DND-41 (cell line): ENCODE measurements at regions not wholly inside any gene's neighbourhood (a gene's known extent, or its start where the extent isn't known, plus 50 kb on each side); places are given as distances from the start of the nearest gene placed in this dataset.

Source experiments
- ATAC-seq: fragments of 200-7000 bp; cut with Tn5 transposase; 3 replicates; pipeline ENCODE4 v1.9.1; 2021; ENCODE audit warnings: low read depth; ENCODE audit not compliant: insufficient read depth
- DNase-seq: peaks from one replicate; pipeline ENCODE4 v3.0.0-alpha.2; 2020
- H2AFZ ChIP-seq: 2 replicates; pipeline ENCODE4 v1.6.0; 2012; ENCODE audit warnings: low read depth, low read length
- H3K27ac ChIP-seq: 2 replicates; pipeline ENCODE4 v1.5.1; 2012; ENCODE audit warnings: low read length, inconsistent platforms
- H3K27me3 ChIP-seq: fragments of 200-600 bp; sonication (generic); 2 replicates; pipeline ENCODE4 v1.6.0; 2012; ENCODE audit warnings: low read length, mild to moderate bottlenecking, inconsistent platforms; ENCODE audit not compliant: insufficient read depth, poor library complexity
- H3K36me3 ChIP-seq: 2 replicates; pipeline ENCODE4 v1.5.1; 2012; ENCODE audit warnings: low read length, inconsistent platforms; ENCODE audit not compliant: insufficient read depth
- H3K4me1 ChIP-seq: 2 replicates; pipeline ENCODE4 v1.5.1; 2012; ENCODE audit warnings: mild to moderate bottlenecking, low read length; ENCODE audit not compliant: insufficient read depth
- H3K4me2 ChIP-seq: 2 replicates; pipeline ENCODE4 v1.6.0; 2012; ENCODE audit warnings: mild to moderate bottlenecking, moderate library complexity, low read length, inconsistent platforms; ENCODE audit not compliant: insufficient read depth
- H3K4me3 ChIP-seq, 2 experiments: fragments of 200-600 bp in 1 of 2; shearing (Covaris generic) in 1 of 2; 2 replicates each; pipeline ENCODE4 v1.5.1; 2012 to 2016; ENCODE audit warnings: inconsistent platforms in 2 of 2, low read length in 2 of 2, mild to moderate bottlenecking in 2 of 2, low read depth in 1 of 2, moderate library complexity in 1 of 2
- H3K79me2 ChIP-seq: 2 replicates; pipeline ENCODE4 v1.6.0; 2012; ENCODE audit warnings: low read length, inconsistent platforms; ENCODE audit not compliant: insufficient read depth
- H3K9ac ChIP-seq: 2 replicates; pipeline ENCODE4 v1.6.0; 2012; ENCODE audit warnings: low read depth, mild to moderate bottlenecking, inconsistent platforms, low read length, moderate library complexity
- H3K9me3 ChIP-seq: 2 replicates; pipeline ENCODE4 v1.5.1; 2012; ENCODE audit warnings: low read length, moderate library complexity, mild to moderate bottlenecking, inconsistent platforms; ENCODE audit not compliant: insufficient read depth, severe bottlenecking
- H4K20me1 ChIP-seq: 2 replicates; pipeline ENCODE4 v1.6.0; 2012; ENCODE audit warnings: low read length; ENCODE audit not compliant: insufficient read depth
- EZH2 ChIP-seq: IDR thresholded peaks from 3 replicates; pipeline ENCODE4 v1.6.1; 2012; ENCODE audit warnings: borderline replicate concordance, low read depth, mild to moderate bottlenecking, moderate library complexity, low read length, inconsistent platforms; ENCODE audit not compliant: severe bottlenecking
- TF ChIP-seq, protein P1 (sequence below): IDR thresholded peaks from 2 replicates; pipeline ENCODE4 v1.5.1; 2012; ENCODE audit warnings: borderline replicate concordance, low read length, moderate library complexity, mild to moderate bottlenecking; ENCODE audit not compliant: poor library complexity, severe bottlenecking; ENCODE audit errors: extremely low read depth

DNA sequence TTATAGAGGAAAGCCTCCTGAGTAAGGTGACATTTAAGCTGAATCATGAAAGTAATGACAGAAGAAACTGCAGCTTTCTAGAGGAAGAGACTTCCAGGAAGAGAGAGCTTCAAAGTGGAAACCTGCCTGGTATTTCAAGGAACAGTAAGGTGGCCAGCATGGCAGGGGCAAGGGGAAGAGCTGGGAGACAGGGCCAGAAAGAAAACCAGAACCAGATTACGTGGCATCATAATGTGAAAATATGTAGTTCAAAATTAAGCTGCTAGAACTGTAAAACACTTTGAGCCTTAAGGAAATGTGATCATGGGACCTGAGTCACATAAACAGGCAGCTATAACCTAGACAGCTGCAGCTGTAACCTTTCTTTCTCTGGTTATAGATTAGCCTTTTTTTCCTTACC lies 238.0 kb upstream of the FOXK1 start:
- Histone ChIP-seq H3K79me2 (no peaks in the 10 kb centered on the region), H3K27ac (no peak overlapping the region), H4K20me1 (no peaks in the 10 kb centered on the region), H3K27me3 (no peaks in the 10 kb centered on the region), H3K4me3 (no peak overlapping the region), H3K4me2 (no peak overlapping the region), H2AFZ (no peak overlapping the region), H3K9me3 (peaks cover 4% of the 10 kb centered on the region), H3K9ac (no peak overlapping the region), H3K36me3 (no peaks in the 10 kb centered on the region), H3K4me1 (no peaks in the 10 kb centered on the region)
- TF ChIP-seq EZH2, result no peak
- TF ChIP-seq, protein P1, sequence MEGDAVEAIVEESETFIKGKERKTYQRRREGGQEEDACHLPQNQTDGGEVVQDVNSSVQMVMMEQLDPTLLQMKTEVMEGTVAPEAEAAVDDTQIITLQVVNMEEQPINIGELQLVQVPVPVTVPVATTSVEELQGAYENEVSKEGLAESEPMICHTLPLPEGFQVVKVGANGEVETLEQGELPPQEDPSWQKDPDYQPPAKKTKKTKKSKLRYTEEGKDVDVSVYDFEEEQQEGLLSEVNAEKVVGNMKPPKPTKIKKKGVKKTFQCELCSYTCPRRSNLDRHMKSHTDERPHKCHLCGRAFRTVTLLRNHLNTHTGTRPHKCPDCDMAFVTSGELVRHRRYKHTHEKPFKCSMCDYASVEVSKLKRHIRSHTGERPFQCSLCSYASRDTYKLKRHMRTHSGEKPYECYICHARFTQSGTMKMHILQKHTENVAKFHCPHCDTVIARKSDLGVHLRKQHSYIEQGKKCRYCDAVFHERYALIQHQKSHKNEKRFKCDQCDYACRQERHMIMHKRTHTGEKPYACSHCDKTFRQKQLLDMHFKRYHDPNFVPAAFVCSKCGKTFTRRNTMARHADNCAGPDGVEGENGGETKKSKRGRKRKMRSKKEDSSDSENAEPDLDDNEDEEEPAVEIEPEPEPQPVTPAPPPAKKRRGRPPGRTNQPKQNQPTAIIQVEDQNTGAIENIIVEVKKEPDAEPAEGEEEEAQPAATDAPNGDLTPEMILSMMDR, result no peak
- DNase-seq (no peak), ATAC-seq (no peak)

DNA sequence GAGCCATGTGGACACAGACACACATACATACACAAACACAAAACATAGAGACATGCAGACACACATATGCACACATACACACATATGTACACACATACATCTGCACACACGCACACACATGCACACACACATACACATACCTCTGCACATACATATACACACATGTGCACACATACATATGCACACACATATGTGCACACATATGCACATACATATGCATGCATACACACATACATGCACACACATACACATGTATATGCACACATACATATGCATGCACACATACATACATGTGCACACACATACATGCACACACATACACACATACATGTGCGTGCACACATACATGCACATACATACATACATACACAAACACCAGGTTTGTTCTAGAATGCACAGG lies 236.3 kb upstream of the FOXK1 start:
- no peaks in the 10 kb centered on the region for H3K4me1 ChIP-seq
- H3K9me3 ChIP-seq, result peaks cover 4% of the 10 kb centered on the region
- no peak overlapping the region for H3K27ac ChIP-seq
- H3K4me3 ChIP-seq, result no peak overlapping the region
- no peaks in the 10 kb centered on the region for H3K79me2 ChIP-seq
- no peak for TF ChIP-seq EZH2
- TF ChIP-seq, protein P1, result no peak
- ATAC-seq, result no peak
- H4K20me1 ChIP-seq, result no peaks in the 10 kb centered on the region
- no peak for DNase-seq
- no peaks in the 10 kb centered on the region for H3K27me3 ChIP-seq
- H3K4me2 ChIP-seq, result no peak overlapping the region
- H3K36me3 ChIP-seq, result no peaks in the 10 kb centered on the region
- no peak overlapping the region for H3K9ac ChIP-seq
- no peak overlapping the region for H2AFZ ChIP-seq

DNA sequence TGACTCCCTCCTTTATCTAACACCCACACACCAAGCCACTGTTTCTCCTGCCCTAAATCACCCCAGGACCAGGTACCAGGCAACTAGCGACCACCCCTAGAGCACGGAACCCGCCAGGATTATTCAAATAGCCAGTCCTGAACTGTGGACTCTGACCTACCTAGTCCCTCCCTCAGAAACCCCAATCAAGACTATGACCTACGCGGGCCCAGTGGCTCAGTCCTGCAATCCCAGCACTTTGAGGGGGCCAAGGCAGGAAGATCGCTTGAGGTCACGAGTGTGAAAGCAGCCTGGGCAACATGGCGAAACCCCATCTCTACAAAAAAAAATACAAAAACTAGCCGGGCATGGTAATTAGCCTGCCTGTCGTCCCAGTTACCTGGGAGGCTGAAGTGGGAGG lies 232.8 kb upstream of the FOXK1 start:
- Histone ChIP-seq H3K79me2 (no peaks in the 10 kb centered on the region), H3K36me3 (no peaks in the 10 kb centered on the region), H3K27me3 (no peaks in the 10 kb centered on the region), H3K4me2 (no peak overlapping the region), H2AFZ (no peak overlapping the region), H3K9me3 (no peaks in the 10 kb centered on the region), H3K9ac (no peak overlapping the region), H3K4me3 (no peak overlapping the region), H3K4me1 (no peaks in the 10 kb centered on the region), H3K27ac (no peak overlapping the region), H4K20me1 (no peaks in the 10 kb centered on the region)
- ATAC-seq (no peak), DNase-seq (no peak)
- TF ChIP-seq, protein P1, result no peak
- TF ChIP-seq EZH2, result no peak

DNA sequence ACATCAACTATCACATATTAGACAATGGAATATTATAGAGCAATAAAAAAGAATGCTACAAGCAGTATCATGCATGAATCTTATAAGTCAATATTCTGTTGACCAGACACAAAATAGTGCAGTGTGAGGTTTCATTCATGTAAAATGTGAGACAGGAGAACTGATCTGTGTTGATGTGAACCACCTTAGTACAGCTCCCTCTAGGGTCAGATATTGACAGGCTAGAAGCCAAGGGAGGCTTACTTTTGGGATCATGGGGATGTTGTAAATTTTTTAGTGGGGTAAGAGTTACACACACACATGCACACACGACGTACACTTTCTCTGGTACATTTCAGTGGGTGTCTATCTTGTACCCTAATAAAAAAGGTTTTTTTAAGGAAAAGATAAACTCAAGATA lies 231.6 kb upstream of the FOXK1 start:
- H3K36me3 ChIP-seq, result no peaks in the 10 kb centered on the region
- no peak overlapping the region for H3K9ac ChIP-seq
- H3K79me2 ChIP-seq, result no peaks in the 10 kb centered on the region
- H3K27ac ChIP-seq, result no peak overlapping the region
- ATAC-seq, result no peak
- TF ChIP-seq, protein P1, result no peak
- no peak for TF ChIP-seq EZH2
- H4K20me1 ChIP-seq, result no peaks in the 10 kb centered on the region
- H2AFZ ChIP-seq, result no peak overlapping the region
- no peak overlapping the region for H3K4me3 ChIP-seq
- no peak for DNase-seq
- no peaks in the 10 kb centered on the region for H3K27me3 ChIP-seq
- H3K9me3 ChIP-seq, result no peaks in the 10 kb centered on the region
- H3K4me1 ChIP-seq, result no peaks in the 10 kb centered on the region
- no peak overlapping the region for H3K4me2 ChIP-seq
